Peyer's patch (tissue), 4 donors: ENCODE measurements at regions not wholly inside any gene's neighbourhood (a gene's known extent, or its start where the extent isn't known, plus 50 kb on each side); places are given as distances from the start of the nearest gene placed in this dataset.

Experiments used
- DNase-seq, 3 donors: peaks; one replicate each; pipeline ENCODE4 v3.0.0-alpha.2; 2017 to 2019
- H3K27ac ChIP-seq, 4 donors: fragments of 200-600 bp; sonication (generic); one replicate each; pipeline ENCODE4 v1.5.1; 2016 to 2019
- H3K27me3 ChIP-seq, 2 donors: fragments of 200-600 bp; sonication (generic); one replicate each; pipeline ENCODE4 v1.5.1; 2019
- H3K36me3 ChIP-seq, 3 donors: fragments of 200-600 bp; sonication (generic); one replicate each; pipeline ENCODE4 v1.5.1; 2016 to 2019
- H3K4me1 ChIP-seq, 4 donors: fragments of 200-600 bp; sonication (generic); one replicate each; pipeline ENCODE4 v1.5.1; 2016 to 2019
- H3K4me3 ChIP-seq, 4 donors: fragments of 200-600 bp; sonication (generic); 1 replicate in 3 of 4; 2 replicates in 1 of 4; pipeline ENCODE4 v1.5.1; 2016 to 2019; ENCODE audit warnings: mild to moderate bottlenecking in 1 of 4
- H3K9me3 ChIP-seq, 4 donors: fragments of 200-600 bp; sonication (generic); one replicate each; pipeline ENCODE4 v1.5.1; 2016 to 2019; ENCODE audit warnings: mild to moderate bottlenecking in 1 of 4
- CTCF ChIP-seq, 6 experiments: fragments of 450-650 bp in 4 of 6; fragments of 200-600 bp in 2 of 6; sonication (generic) in 1 of 6; IDR thresholded peaks; one replicate each; pipeline ENCODE4 v1.5.1; 2017 to 2019; ENCODE audit warnings: antibody characterized with exemption in 6 of 6, mild to moderate bottlenecking in 3 of 6, moderate library complexity in 1 of 6
- POLR2A ChIP-seq, 2 donors: fragments of 450-650 bp; IDR thresholded peaks; one replicate each; pipeline ENCODE4 v1.5.1; 2017; ENCODE audit warnings: antibody characterized with exemption in 2 of 2, mild to moderate bottlenecking in 2 of 2, moderate library complexity in 2 of 2

- Histone ChIP-seq H3K27me3 (no peaks in the 10 kb centered on the region), H3K4me1 (no peaks in the 10 kb centered on the region), H3K36me3 (no peaks in the 10 kb centered on the region), H3K27ac (no peak overlapping the region), H3K9me3 (no peaks in the 10 kb centered on the region), H3K4me3 (no peak overlapping the region)
- DNase-seq: no peak
- TF ChIP-seq POLR2A (IDR thresholded peaks at IDR 0.05) (no peak), CTCF (IDR thresholded peaks at IDR 0.05) (no peak)
Measured at GRCh38 chr6:115768500-115768899, 292.2 kb downstream of the FRK start.

GRCh38 chr6:115767931-115768330 lies 292.8 kb downstream of the FRK start:
- Histone ChIP-seq H3K9me3 (no peaks in the 10 kb centered on the region), H3K27me3 (no peaks in the 10 kb centered on the region), H3K27ac (no peak overlapping the region), H3K4me1 (no peaks in the 10 kb centered on the region), H3K4me3 (no peak overlapping the region), H3K36me3 (no peaks in the 10 kb centered on the region)
- TF ChIP-seq POLR2A (IDR thresholded peaks at IDR 0.05) (no peak), CTCF (IDR thresholded peaks at IDR 0.05) (no peak)
- no peak for DNase-seq

GRCh38 chr6:115766745-115767462 lies 293.8 kb downstream of the FRK start:
- Histone ChIP-seq H3K27me3 (no peaks in the 10 kb centered on the region), H3K9me3 (no peaks in the 10 kb centered on the region), H3K36me3 (no peaks in the 10 kb centered on the region), H3K27ac (no peak overlapping the region), H3K4me3 (no peak overlapping the region), H3K4me1 (no peaks in the 10 kb centered on the region)
- no peak for DNase-seq
- TF ChIP-seq POLR2A (IDR thresholded peaks at IDR 0.05): no peak
- no peak for TF ChIP-seq CTCF (IDR thresholded peaks at IDR 0.05)

- DNase-seq: no peak
- Histone ChIP-seq H3K9me3 (no peaks in the 10 kb centered on the region), H3K4me3 (no peak overlapping the region), H3K36me3 (no peaks in the 10 kb centered on the region), H3K4me1 (no peaks in the 10 kb centered on the region), H3K27ac (no peak overlapping the region), H3K27me3 (no peaks in the 10 kb centered on the region)
- TF ChIP-seq CTCF (IDR thresholded peaks at IDR 0.05) (no peak), POLR2A (IDR thresholded peaks at IDR 0.05) (no peak)
Measured at GRCh38 chr6:115765966-115766365, 294.7 kb downstream of the FRK start.

- H3K4me3 ChIP-seq: no peak overlapping the region
Measured at GRCh38 chr6:115759051-115759450, 301.6 kb downstream of the FRK start.

More at GRCh38 chr6:115759051-115759450, 301.6 kb downstream of the FRK start:
- Histone ChIP-seq H3K4me1 (no peaks in the 10 kb centered on the region), H3K27ac (no peak overlapping the region), H3K36me3 (no peaks in the 10 kb centered on the region), H3K27me3 (no peaks in the 10 kb centered on the region), H3K9me3 (no peaks in the 10 kb centered on the region)
- DNase-seq: no peak
- TF ChIP-seq POLR2A (IDR thresholded peaks at IDR 0.05) (no peak), CTCF (IDR thresholded peaks at IDR 0.05) (no peak)
